Lower lobe of right lung (tissue), 2 donors: ENCODE measurements at regions not wholly inside any gene's neighbourhood (a gene's known extent, or its start where the extent isn't known, plus 50 kb on each side); places are given as distances from the start of the nearest gene placed in this dataset.

Source experiments
- ATAC-seq, 2 donors: fragments of 200-7000 bp; cut with Tn5 transposase; one replicate each; pipeline ENCODE4 v1.9.1; 2020 to 2022; ENCODE audit warnings: mild to moderate bottlenecking in 2 of 2, moderate library complexity in 2 of 2
- DNase-seq: peaks from one replicate; pipeline ENCODE4 v3.0.0-alpha.2; 2020
- H3K27ac ChIP-seq: fragments of 200-600 bp; one replicate; pipeline ENCODE4 v1.8.0; 2022
- H3K27me3 ChIP-seq: fragments of 200-600 bp; one replicate; pipeline ENCODE4 v1.8.0; 2022; ENCODE audit warnings: low read depth
- H3K36me3 ChIP-seq: fragments of 200-600 bp; one replicate; pipeline ENCODE4 v1.8.0; 2022; ENCODE audit warnings: mild to moderate bottlenecking
- H3K4me1 ChIP-seq: fragments of 200-600 bp; one replicate; pipeline ENCODE4 v1.8.0; 2022
- H3K4me3 ChIP-seq: fragments of 200-600 bp; one replicate; pipeline ENCODE4 v1.8.0; 2022; ENCODE audit warnings: mild to moderate bottlenecking
- H3K9me3 ChIP-seq: fragments of 200-600 bp; one replicate; pipeline ENCODE4 v1.8.0; 2022
- CTCF ChIP-seq: fragments of 200-600 bp; IDR thresholded peaks from one replicate; pipeline ENCODE4 v1.8.0; 2022; ENCODE audit warnings: antibody characterized with exemption, mild to moderate bottlenecking
- intact Hi-C: fragments of 100-400 bp; cut with DNase I; formaldehyde crosslinking; loops from one replicate; pipeline ENCODE4 v1.11.0; 2022
- donor health status: DM: no; HTN: yes; CAD: no; lungs with severe emphysema.

- ATAC-seq (no peak), DNase-seq (no peak)
- TF ChIP-seq CTCF = no peak
- Histone ChIP-seq H3K27me3 (no peaks in the 10 kb centered on the region), H3K4me3 (no peak overlapping the region), H3K27ac (no peak overlapping the region), H3K36me3 (no peaks in the 10 kb centered on the region), H3K4me1 (no peaks in the 10 kb centered on the region), H3K9me3 (no peaks in the 10 kb centered on the region)
- intact Hi-C loops = no loop called here
Measured at GRCh38 chr20:22513574-22513973, 70.8 kb downstream of the FOXA2 start.

GRCh38 chr20:22512911-22513489, 71.4 kb downstream of the FOXA2 start:
- no peak overlapping the region for H3K27ac ChIP-seq
- ATAC-seq = no peak
- no peaks in the 10 kb centered on the region for H3K36me3 ChIP-seq
- H3K4me1 ChIP-seq = no peaks in the 10 kb centered on the region
- intact Hi-C loops = no loop called here
- DNase-seq = no peak
- TF ChIP-seq CTCF = no peak
- no peak overlapping the region for H3K4me3 ChIP-seq
- H3K27me3 ChIP-seq = no peaks in the 10 kb centered on the region
- no peaks in the 10 kb centered on the region for H3K9me3 ChIP-seq

GRCh38 chr20:22511943-22512910, 72.1 kb downstream of the FOXA2 start:
- Histone ChIP-seq H3K4me3 (no peak overlapping the region), H3K27me3 (no peaks in the 10 kb centered on the region), H3K4me1 (no peaks in the 10 kb centered on the region), H3K9me3 (no peaks in the 10 kb centered on the region), H3K27ac (peak overlapping the region; percentile 9), H3K36me3 (no peaks in the 10 kb centered on the region)
- ATAC-seq (peak; percentile 91 to 98), DNase-seq (peak; percentile 68)
- intact Hi-C loops = no loop called here
- no peak for TF ChIP-seq CTCF

- ATAC-seq = no peak
- H3K27ac ChIP-seq = no peak overlapping the region
- intact Hi-C loops = no loop called here
- no peaks in the 10 kb centered on the region for H3K36me3 ChIP-seq
- no peak for TF ChIP-seq CTCF
- H3K27me3 ChIP-seq = no peaks in the 10 kb centered on the region
- H3K4me3 ChIP-seq = no peak overlapping the region
- no peaks in the 10 kb centered on the region for H3K4me1 ChIP-seq
- DNase-seq = no peak
- H3K9me3 ChIP-seq = no peaks in the 10 kb centered on the region
Measured at GRCh38 chr20:22509843-22510147, 74.6 kb downstream of the FOXA2 start.

- Histone ChIP-seq H3K27ac (no peak overlapping the region), H3K36me3 (no peaks in the 10 kb centered on the region), H3K4me3 (no peak overlapping the region), H3K9me3 (no peaks in the 10 kb centered on the region), H3K27me3 (no peaks in the 10 kb centered on the region), H3K4me1 (no peaks in the 10 kb centered on the region)
- ATAC-seq = no peak
- DNase-seq = no peak
- intact Hi-C loops = no loop called here
- no peak for TF ChIP-seq CTCF
Measured at GRCh38 chr20:22509090-22509842, 75.1 kb downstream of the FOXA2 start.
